ENCODE measurements at regions not wholly inside any gene's neighbourhood (a gene's known extent, or its start where the extent isn't known, plus 50 kb on each side); places are given as distances from the start of the nearest gene placed in this dataset.

DNA sequence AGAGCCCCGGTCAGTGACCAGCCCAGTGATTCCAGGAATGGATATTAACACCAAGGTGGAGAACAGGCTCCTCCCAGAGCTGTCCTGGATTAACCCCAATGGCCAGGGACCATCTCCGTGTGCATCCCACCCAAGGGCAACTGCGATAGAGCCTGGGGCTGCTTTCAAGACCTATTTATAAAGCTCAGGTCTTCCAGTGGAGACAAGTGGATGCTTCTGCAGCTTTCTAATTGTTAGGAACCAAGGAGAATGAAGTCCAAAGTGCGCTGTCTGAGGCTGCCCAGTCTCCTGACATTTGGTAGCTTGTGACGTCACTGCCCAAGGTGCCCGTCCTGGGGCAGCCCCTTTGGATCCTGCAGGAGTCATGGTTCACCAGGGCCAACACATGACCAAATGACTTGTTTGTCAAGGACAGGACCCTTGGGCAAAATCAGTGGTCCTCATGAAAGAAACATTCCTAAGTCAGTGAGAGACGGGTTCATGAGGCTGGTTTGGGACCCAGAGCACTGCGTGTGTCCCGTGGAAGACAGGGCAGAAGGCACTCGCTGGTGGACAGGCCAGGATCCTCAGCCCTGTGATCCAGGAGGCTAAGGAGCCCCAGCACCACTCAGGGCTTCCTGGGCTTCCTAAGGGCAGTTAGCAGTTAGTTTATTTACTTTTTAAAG is 174.9 kb downstream of the ANKRD60 start:
- Mint-ChIP-seq H3K4me1 (ENCODE audit: unreplicated experiment) (no peaks in the 10 kb centered on the region), H3K4me3 (no peak overlapping the region), H3K27ac (no peak overlapping the region), H3K27me3 (peaks cover 21% of the 10 kb centered on the region), H3K9me3 (peaks cover 4% of the 10 kb centered on the region), H3K36me3 (no peaks in the 10 kb centered on the region)
- TF ChIP-seq, protein P1, sequence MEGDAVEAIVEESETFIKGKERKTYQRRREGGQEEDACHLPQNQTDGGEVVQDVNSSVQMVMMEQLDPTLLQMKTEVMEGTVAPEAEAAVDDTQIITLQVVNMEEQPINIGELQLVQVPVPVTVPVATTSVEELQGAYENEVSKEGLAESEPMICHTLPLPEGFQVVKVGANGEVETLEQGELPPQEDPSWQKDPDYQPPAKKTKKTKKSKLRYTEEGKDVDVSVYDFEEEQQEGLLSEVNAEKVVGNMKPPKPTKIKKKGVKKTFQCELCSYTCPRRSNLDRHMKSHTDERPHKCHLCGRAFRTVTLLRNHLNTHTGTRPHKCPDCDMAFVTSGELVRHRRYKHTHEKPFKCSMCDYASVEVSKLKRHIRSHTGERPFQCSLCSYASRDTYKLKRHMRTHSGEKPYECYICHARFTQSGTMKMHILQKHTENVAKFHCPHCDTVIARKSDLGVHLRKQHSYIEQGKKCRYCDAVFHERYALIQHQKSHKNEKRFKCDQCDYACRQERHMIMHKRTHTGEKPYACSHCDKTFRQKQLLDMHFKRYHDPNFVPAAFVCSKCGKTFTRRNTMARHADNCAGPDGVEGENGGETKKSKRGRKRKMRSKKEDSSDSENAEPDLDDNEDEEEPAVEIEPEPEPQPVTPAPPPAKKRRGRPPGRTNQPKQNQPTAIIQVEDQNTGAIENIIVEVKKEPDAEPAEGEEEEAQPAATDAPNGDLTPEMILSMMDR (conservative IDR thresholded peaks at IDR 0.05): no peak
- peak; percentile 40 for DNase-seq (ENCODE audit: extremely low spot score, unreplicated experiment)

DNA sequence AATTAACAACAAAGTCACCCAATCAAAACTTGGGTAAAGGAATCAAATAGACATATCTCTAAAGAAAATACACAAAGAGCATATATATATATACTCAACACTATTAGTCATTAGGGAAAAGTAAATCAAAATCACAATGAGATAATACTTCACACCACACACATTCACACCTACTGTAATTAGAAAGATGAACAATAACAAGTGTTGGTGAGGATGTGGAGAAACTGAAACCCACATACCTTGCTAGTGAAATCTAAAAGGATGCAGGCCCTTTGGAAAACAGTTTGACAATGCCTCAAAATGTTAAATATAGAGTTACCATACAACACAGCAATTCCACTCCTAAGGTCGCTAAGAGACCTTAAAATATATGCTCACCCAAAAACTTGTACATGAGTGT is 177.1 kb downstream of the ANKRD60 start:
- Mint-ChIP-seq H3K27me3 (peaks cover 24% of the 10 kb centered on the region), H3K4me1 (ENCODE audit: unreplicated experiment) (no peaks in the 10 kb centered on the region), H3K9me3 (peaks cover 4% of the 10 kb centered on the region), H3K36me3 (no peaks in the 10 kb centered on the region), H3K27ac (no peak overlapping the region), H3K4me3 (no peak overlapping the region)
- TF ChIP-seq, protein P1 (conservative IDR thresholded peaks at IDR 0.05): no peak
- DNase-seq (ENCODE audit: extremely low spot score, unreplicated experiment): no peak

GRCh38 chr20:58048096-58048702 is 180.3 kb downstream of the ANKRD60 start:
- DNase-seq (ENCODE audit: extremely low spot score, unreplicated experiment): peak; percentile 64
- H3K27ac Mint-ChIP-seq: no peak overlapping the region
- H3K36me3 Mint-ChIP-seq: no peaks in the 10 kb centered on the region
- peaks cover 4% of the 10 kb centered on the region for H3K9me3 Mint-ChIP-seq
- no peaks in the 10 kb centered on the region for H3K4me1 Mint-ChIP-seq (ENCODE audit: unreplicated experiment)
- TF ChIP-seq, protein P1 (conservative IDR thresholded peaks at IDR 0.05): no peak
- H3K27me3 Mint-ChIP-seq: peaks cover 33% of the 10 kb centered on the region
- no peak overlapping the region for H3K4me3 Mint-ChIP-seq

DNA sequence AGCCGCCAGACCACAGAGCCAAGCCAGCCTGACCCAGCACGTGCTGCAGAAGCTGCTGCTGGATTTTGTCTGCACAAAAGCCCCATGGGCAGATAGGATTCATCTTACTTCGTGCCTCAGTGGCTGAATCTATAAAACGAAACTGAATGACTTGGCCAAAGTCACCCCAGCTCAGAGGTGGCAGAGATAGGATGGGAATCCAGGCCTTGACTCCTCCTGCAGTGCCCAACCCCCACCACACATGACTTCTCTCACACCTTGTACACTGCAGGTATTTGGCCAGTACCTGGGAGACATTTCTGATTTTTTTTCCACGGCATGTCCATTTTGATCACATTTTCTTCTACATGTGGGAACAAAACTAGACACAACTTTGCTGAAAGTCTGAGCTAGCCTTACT is 182.1 kb downstream of the ANKRD60 start:
- Mint-ChIP-seq H3K9me3 (no peaks in the 10 kb centered on the region), H3K27me3 (peaks cover 45% of the 10 kb centered on the region), H3K4me1 (ENCODE audit: unreplicated experiment) (no peaks in the 10 kb centered on the region), H3K36me3 (no peaks in the 10 kb centered on the region), H3K4me3 (no peak overlapping the region), H3K27ac (no peak overlapping the region)
- no peak for DNase-seq (ENCODE audit: extremely low spot score, unreplicated experiment)
- TF ChIP-seq, protein P1 (conservative IDR thresholded peaks at IDR 0.05): no peak

DNA sequence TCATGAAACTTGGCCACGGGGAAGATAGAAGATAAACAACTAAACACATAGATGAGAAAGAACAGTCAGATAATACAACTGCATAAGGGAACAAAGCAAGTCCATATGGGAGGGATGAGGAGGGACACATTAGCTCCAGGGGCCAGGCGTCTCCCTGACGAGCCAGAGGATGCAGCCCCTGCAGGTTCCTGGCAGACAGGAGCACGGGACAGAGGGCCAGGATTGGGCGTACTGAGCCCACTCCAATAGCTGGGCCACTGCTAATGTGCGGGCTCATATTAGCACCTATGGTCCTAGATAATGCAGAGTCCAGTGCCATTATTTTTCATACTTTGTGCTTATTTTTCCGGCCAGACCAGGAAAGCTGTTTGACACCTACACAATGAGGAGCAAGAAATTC is 182.9 kb downstream of the ANKRD60 start:
- no peaks in the 10 kb centered on the region for H3K36me3 Mint-ChIP-seq
- peaks cover 49% of the 10 kb centered on the region for H3K27me3 Mint-ChIP-seq
- TF ChIP-seq, protein P1 (conservative IDR thresholded peaks at IDR 0.05): no peak
- H3K27ac Mint-ChIP-seq: no peak overlapping the region
- H3K4me3 Mint-ChIP-seq: no peak overlapping the region
- no peaks in the 10 kb centered on the region for H3K4me1 Mint-ChIP-seq (ENCODE audit: unreplicated experiment)
- DNase-seq (ENCODE audit: extremely low spot score, unreplicated experiment): no peak
- no peaks in the 10 kb centered on the region for H3K9me3 Mint-ChIP-seq

Data from type B pancreatic cell (in vitro differentiated cells).